ENCODE measurements at regions not wholly inside any gene's neighbourhood (a gene's known extent, or its start where the extent isn't known, plus 50 kb on each side); places are given as distances from the start of the nearest gene placed in this dataset.

GRCh38 chr14:76551906-76552305 is 176.0 kb downstream of the ESRRB start:
- DNase-seq, result no peak

DNA sequence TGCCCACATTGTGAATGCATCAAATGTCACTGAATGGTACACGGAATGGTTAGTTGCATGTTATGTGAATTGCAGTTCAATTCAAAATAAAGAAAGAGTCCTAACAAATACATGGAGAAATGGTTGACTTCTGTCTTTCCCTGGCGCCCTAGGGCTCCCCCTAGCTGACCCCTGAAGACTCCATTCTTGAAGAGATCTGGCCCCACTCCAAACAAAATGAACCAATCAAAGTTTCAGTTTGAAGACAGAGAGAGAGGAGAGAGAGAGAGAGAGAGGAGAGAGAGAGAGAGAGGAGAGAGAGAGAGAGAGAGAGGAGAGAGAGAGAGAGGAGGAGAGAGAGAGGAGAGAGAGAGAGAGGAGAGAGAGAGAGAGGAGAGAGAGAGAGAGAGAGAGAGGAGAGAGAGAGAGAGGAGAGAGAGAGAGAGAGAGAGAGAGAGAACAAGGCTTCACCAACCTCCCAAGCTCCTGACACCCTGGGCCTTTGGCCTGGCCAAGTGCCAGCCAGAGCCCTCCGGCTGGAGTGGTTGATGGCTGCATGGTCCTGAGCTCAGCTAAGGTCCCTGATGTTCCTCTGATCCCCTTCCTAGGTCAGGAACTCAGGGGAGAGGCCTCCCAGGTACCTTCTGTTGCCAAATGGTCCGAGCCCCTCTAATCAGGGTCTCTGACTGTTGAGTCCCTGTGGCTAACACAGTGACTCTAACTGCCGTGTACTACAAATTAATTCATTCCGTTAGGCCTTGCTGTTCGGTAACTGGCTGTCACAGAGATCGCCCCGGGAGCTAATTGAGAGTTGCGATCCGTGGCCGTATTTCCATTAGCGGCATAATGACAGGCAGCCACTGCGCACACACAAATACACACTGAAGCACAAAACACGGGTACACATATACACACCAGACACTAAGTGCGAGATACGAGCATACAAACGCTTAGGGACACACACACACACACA is 188.8 kb downstream of the ESRRB start:
- no peak for DNase-seq

DNA sequence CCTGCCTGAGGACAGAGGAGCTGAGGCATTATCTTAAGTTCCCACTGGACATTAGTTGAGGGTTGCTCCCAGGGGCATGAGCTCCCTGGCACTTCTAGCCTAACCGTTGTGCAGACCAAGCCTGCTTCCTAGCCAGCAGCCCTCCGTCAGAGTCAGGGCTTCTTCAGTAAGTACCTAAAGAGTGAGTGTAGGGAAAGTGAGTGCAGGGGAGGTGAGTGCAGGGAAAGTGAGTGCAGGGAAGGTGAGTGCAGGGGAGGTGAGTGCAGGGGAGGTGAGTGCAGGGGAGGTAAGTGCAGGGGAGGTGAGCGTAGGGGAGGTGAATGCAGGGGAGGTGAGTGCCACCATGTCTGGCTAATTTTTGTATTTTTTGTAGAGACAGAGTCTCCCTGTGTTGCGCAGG is 190.5 kb downstream of the ESRRB start:
- DNase-seq, result no peak

- peak; percentile 34 to 57 (median 37) for DNase-seq
Observed at GRCh38 chr14:76574416-76575095, 186.7 kb upstream of the VASH1 start.

- DNase-seq, result peak in 1 of 3 experiments; percentile 30
Observed at GRCh38 chr14:76575108-76575507, 186.2 kb upstream of the VASH1 start.

GRCh38 chr14:76576047-76576741 is 185.1 kb upstream of the VASH1 start:
- DNase-seq, result peak in 2 of 3 experiments; percentile 36 to 70

DNA sequence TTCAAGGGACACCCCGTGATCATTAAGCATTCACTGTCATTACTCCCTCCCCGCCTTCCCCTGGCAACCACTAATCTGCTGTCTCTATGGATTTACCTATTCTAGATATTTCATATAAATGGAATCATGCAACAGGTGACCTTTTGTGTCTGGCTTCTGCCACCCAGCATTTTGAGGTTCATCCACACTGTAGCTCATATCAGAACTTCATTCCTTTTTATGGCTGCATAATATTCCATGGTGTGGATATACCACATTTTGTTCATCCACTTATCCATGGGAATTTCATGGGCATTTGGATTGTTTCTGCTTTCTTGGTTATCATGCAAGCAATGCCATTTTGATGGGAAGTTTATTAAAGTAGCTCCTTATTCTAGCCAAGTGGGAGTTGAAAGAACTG is 184.2 kb upstream of the VASH1 start:
- no peak for DNase-seq

DNA sequence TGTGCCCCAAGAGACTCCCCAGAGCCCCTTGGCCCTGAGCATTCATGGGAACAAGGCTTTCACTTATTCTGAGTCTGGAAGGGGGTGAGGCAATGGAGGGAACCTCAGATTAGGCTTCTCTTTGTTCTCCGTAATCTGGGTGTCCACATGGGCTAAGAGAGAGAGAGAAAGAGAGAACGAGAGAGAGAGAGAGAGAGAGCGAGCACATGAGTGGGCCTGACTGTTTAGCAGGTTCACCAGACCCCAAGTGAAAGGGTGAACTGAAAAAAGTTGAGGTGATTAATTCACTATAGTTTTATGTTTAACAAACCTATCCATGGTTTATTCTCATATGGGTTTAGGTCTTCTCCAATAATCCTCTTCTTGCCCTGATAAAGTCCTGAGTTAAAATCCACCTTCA is 183.4 kb upstream of the VASH1 start:
- DNase-seq, result no peak

- DNase-seq, result no peak
Observed at GRCh38 chr14:76580399-76580798, 180.9 kb upstream of the VASH1 start.

DNA sequence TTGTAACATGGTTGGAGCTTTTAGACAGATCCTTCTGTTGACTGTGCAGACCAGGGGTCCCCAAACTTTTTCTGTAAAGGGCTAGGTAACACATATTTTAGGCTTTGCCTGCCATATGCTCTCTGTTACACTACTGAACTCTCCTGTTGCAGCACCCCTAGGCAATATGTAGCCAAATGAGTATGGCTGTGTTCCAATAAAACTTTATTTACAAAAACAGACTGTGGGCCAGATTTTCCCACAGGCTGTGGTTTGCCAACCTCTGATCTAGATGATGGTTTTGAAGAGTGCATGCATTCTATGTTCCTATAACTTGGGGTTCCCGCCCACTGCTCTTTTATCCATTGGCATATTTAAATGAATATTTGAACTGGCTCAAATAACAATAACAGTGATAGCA is 180.3 kb upstream of the VASH1 start:
- DNase-seq, result no peak

DNA sequence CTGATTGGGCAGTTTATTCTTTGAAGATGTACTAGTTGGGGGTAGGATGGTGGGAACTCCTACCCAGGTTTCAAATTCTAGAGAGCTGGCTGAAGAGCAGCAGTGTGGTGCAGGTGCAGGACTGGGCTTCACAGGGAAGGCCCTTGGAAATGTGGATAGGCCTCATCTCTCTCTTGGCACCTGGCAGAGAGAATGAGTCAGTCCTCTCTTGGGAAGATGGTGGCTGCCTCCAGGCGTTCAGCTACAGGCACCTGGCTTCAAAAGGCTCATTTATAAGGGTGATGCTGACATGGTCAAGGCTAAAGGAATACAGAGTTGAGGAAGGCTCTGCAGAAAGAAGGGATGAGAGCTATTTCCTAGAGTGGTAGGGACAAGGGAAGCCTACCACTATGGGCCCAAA is 179.7 kb upstream of the VASH1 start:
- DNase-seq, result no peak

- no peak for DNase-seq
Observed at GRCh38 chr14:76582447-76582846, 178.8 kb upstream of the VASH1 start.

- DNase-seq, result peak in 1 of 3 experiments; percentile 29
Observed at GRCh38 chr14:76583174-76583573, 178.1 kb upstream of the VASH1 start.

DNA sequence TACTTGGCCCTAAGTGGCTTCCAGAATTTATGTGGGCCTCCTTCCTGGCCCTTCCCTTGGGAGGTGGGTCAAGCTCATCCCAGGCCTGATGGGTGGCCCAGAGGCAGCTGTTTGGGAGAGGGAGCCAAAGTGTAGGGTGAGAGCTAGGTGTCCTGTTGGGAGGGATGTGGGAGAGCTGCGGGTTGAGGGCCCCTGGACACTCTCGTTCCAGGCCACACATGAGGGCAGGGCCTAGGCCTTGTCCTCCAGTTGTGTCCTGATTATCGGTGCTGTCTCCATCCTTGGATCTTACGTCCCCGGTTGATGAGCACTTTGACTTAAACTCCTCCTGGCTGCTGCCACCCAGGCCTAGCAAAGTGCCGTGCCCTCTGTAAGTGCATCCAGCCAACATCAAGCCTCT is 177.5 kb upstream of the VASH1 start:
- no peak for DNase-seq

- peak in 2 of 3 experiments; percentile 13 to 55 for DNase-seq
Observed at GRCh38 chr14:76584271-76584702, 177.0 kb upstream of the VASH1 start.

- DNase-seq, result no peak
Observed at GRCh38 chr14:76585616-76586015, 175.7 kb upstream of the VASH1 start.

DNA sequence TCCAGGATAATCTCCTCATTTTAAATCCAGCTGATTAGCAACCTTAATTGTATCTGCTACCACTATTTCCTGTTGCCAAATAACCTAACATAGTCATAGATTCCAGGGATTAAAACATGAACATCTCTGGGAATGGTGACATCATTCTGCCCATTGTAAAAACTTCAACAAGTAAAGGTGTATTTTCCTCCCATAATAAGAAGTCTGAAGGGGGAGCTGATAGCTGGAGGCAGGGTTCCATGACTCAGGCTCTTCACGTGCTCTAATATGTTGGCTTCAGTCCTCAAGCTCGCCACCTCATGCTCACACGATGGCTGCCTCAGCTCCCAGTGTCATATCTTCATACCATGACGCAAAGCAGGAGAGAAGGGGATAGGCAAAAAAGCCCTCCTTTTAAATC is 172.0 kb upstream of the VASH1 start:
- no peak for DNase-seq

GRCh38 chr14:76591266-76591665 is 170.0 kb upstream of the VASH1 start:
- DNase-seq, result peak in 1 of 3 experiments; percentile 25

DNA sequence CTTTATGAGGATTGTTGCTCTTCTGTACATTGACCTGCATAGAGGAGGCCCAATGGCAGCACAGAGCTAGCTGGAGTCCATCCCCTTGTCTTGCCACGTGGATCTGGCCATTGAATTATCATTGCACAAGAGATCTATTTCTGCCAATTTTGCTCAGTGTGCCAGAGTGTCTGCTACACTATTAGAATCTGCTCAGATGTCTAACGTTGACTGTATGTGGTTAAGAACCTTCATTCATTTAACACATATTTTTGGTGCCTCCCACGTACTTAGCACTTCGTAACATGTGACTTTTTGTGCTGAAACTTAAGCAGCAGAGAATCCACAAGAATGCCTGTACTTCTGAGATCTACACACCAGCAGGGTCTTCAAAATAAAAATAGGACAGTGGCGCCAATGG is 166.0 kb upstream of the VASH1 start:
- DNase-seq, result no peak

- no peak for DNase-seq
Observed at GRCh38 chr14:76597387-76597786, 163.9 kb upstream of the VASH1 start.

DNA sequence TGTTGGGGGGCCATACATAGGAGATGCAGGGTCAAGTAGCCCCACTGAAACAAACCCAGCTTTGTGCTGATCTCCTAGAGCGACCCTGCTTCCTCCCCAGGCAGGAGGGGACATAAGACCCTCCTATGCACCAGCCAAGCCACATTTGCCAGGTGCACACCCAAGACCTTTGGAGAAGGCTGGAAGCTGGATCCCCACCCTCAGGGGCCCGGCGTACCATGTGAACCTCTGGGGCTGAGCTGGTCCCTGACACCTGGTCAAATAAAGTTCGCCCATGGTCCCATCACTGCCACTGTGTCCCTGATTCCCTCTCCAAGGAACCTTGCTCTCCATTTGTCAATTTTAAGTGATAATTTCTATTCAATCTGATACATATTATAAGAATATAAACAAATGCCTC is 162.1 kb upstream of the VASH1 start:
- no peak for DNase-seq

DNA sequence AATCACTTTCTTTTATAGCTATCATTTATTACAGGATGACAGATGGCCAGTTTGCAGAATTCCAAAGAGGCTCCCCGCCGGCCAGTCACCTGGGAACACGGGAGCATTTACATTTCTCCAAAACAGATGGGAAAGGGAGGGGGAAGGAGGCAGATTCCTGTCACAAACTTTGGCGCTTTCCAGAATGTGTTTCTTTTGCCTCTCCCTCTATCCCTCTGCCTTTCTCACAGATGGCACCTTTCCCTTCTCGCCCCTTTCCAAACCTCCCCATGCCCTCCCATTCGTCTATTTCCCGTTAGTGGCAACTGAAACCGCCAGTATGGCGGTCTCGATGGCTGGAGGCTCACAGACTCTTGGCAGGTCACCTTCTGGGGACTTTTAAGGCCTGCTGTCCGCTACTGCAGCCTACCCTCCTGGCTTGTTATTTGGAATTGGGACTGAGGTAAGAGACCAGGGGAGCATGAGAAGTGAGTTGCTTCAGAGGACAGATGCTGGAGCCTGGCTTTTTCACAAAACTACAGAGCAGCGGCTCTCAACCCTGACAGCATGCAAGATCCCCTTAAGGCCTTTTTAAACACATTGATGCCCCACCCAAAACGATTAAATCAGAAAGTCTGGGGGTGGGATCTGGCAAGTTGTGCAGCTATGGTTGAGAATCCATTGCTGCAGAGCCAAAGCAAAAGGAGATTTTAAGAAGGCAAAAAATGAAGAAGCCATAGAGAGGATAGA is 161.5 kb upstream of the VASH1 start:
- DNase-seq, result peak in 1 of 3 experiments; percentile 58

- DNase-seq, result no peak
Observed at GRCh38 chr14:76603713-76604112, 157.6 kb upstream of the VASH1 start.
